ENCODE measurements at regions not wholly inside any gene's neighbourhood (a gene's known extent, or its start where the extent isn't known, plus 50 kb on each side); places are given as distances from the start of the nearest gene placed in this dataset.

- TF ChIP-seq MYC (IDR thresholded peaks at IDR 0.05; ENCODE audit: low read depth, low read length) (no peak), POLR2A (IDR thresholded peaks at IDR 0.05; ENCODE audit: extremely low read depth, insufficient read length) (no peak), CTCF (IDR thresholded peaks at IDR 0.05; ENCODE audit: low read depth, low read length) (no peak)
- TF ChIP-seq, protein P1, sequence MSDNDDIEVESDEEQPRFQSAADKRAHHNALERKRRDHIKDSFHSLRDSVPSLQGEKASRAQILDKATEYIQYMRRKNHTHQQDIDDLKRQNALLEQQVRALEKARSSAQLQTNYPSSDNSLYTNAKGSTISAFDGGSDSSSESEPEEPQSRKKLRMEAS (IDR thresholded peaks at IDR 0.05; ENCODE audit: low read depth, low read length), result no peak
- no peak overlapping the region for H3K4me3 ChIP-seq (ENCODE audit: low read depth, low read length)
- DNase-seq (ENCODE audit: low read depth), result no peak
These were observed 98.9 kb upstream of the MAPRE2 start for GRCh38 chr18:34942276-34942675.

DNA sequence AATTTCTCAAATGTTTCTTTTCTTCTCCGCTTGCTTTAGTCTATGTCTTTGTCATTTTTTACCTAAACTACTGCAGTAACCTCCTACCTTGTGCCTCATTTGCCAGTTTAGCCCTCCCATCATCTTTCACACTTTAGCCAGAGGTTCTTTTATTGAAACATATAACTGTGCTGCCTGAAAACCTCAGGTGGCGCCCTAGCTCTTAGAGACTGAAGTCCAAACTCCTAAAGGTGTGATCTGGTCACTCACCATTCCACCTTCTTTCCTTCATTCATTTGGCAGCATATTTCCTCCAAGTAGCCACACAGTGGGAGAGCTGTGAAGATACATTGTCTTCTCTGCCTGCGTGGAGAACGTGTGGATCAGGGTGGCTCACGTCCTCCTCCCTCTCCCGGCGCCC lies 98.2 kb upstream of the MAPRE2 start:
- DNase-seq (ENCODE audit: low read depth), result no peak
- H3K4me3 ChIP-seq (ENCODE audit: low read depth, low read length), result no peak overlapping the region
- TF ChIP-seq, protein P1 (IDR thresholded peaks at IDR 0.05; ENCODE audit: low read depth, low read length), result no peak
- TF ChIP-seq CTCF (IDR thresholded peaks at IDR 0.05; ENCODE audit: low read depth, low read length), result no peak
- TF ChIP-seq MYC (IDR thresholded peaks at IDR 0.05; ENCODE audit: low read depth, low read length), result no peak
- no peak for TF ChIP-seq POLR2A (IDR thresholded peaks at IDR 0.05; ENCODE audit: extremely low read depth, insufficient read length)

DNA sequence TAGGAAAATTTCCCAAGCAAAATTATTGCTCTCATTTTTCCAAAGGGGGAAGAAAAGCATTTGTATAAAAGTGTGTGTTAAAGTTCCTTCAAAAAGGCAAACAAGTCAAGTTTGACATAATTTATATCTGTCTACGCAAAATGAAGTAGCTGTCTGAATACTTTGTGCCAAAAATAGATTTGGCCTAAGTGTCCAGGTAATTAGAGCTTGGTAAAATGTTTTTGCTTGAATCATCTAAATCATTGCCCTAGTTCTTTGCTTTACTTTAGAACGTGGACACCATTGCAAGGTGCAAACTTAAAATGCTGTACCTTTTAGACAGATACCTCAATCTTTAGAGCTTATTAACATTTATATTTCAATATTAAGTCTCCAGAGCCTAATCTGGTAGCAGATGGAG lies 97.6 kb upstream of the MAPRE2 start:
- H3K4me3 ChIP-seq (ENCODE audit: low read depth, low read length), result no peak overlapping the region
- DNase-seq (ENCODE audit: low read depth), result no peak
- no peak for TF ChIP-seq MYC (IDR thresholded peaks at IDR 0.05; ENCODE audit: low read depth, low read length)
- TF ChIP-seq, protein P1 (IDR thresholded peaks at IDR 0.05; ENCODE audit: low read depth, low read length), result no peak
- no peak for TF ChIP-seq POLR2A (IDR thresholded peaks at IDR 0.05; ENCODE audit: extremely low read depth, insufficient read length)
- TF ChIP-seq CTCF (IDR thresholded peaks at IDR 0.05; ENCODE audit: low read depth, low read length), result no peak

- H3K4me3 ChIP-seq (ENCODE audit: low read depth, low read length), result no peak overlapping the region
- DNase-seq (ENCODE audit: low read depth), result no peak
These were observed 93.5 kb upstream of the MAPRE2 start for GRCh38 chr18:34947711-34948125.

GRCh38 chr18:34951625-34952379 lies 89.4 kb upstream of the MAPRE2 start:
- no peak for TF ChIP-seq MYC (IDR thresholded peaks at IDR 0.05; ENCODE audit: low read depth, low read length)
- TF ChIP-seq, protein P1 (IDR thresholded peaks at IDR 0.05; ENCODE audit: low read depth, low read length), result no peak
- no peak for TF ChIP-seq CTCF (IDR thresholded peaks at IDR 0.05; ENCODE audit: low read depth, low read length)
- TF ChIP-seq POLR2A (IDR thresholded peaks at IDR 0.05; ENCODE audit: extremely low read depth, insufficient read length), result no peak
- no peak overlapping the region for H3K4me3 ChIP-seq (ENCODE audit: low read depth, low read length)
- DNase-seq (ENCODE audit: low read depth), result no peak

More at GRCh38 chr18:34947711-34948125, 93.5 kb upstream of the MAPRE2 start:
- TF ChIP-seq POLR2A (IDR thresholded peaks at IDR 0.05; ENCODE audit: extremely low read depth, insufficient read length), result no peak
- TF ChIP-seq, protein P1 (IDR thresholded peaks at IDR 0.05; ENCODE audit: low read depth, low read length), result no peak
- TF ChIP-seq MYC (IDR thresholded peaks at IDR 0.05; ENCODE audit: low read depth, low read length), result no peak
- no peak for TF ChIP-seq CTCF (IDR thresholded peaks at IDR 0.05; ENCODE audit: low read depth, low read length)

Data from NB4 (cell line).